ENCODE measurements at regions not wholly inside any gene's neighbourhood (a gene's known extent, or its start where the extent isn't known, plus 50 kb on each side); places are given as distances from the start of the nearest gene placed in this dataset.
"Not testable (repeated sequence)": the region's sequence is repeated elsewhere in the genome, so short reads cannot be mapped to it uniquely, and the experiment has no call there.

- no peaks in the 10 kb centered on the region for H3K9me3 ChIP-seq (ENCODE audit: severe bottlenecking)
- H3K4me1 ChIP-seq (ENCODE audit: insufficient read depth, poor library complexity, severe bottlenecking): no peaks in the 10 kb centered on the region
- TF ChIP-seq CTCF (IDR thresholded peaks at IDR 0.05; ENCODE audit: poor library complexity, severe bottlenecking): no peak
- H3K4me3 ChIP-seq (ENCODE audit: severe bottlenecking): no peak overlapping the region
- ATAC-seq (ENCODE audit: low read depth) (no peak), DNase-seq (ENCODE audit: low spot score) (no peak)
- H3K27ac ChIP-seq (ENCODE audit: poor library complexity, severe bottlenecking): no peak overlapping the region
- H3K36me3 ChIP-seq (ENCODE audit: low read depth): no peaks in the 10 kb centered on the region
- no peaks in the 10 kb centered on the region for H3K27me3 ChIP-seq (ENCODE audit: insufficient read depth, poor library complexity, severe bottlenecking)
These were observed 167.6 kb upstream of the CXorf66 start for GRCh38 chrX:140132937-140133336.

- H3K27me3 ChIP-seq (ENCODE audit: insufficient read depth, poor library complexity, severe bottlenecking): no peaks in the 10 kb centered on the region
- no peaks in the 10 kb centered on the region for H3K4me1 ChIP-seq (ENCODE audit: insufficient read depth, poor library complexity, severe bottlenecking)
- no peaks in the 10 kb centered on the region for H3K36me3 ChIP-seq (ENCODE audit: low read depth)
- TF ChIP-seq CTCF (IDR thresholded peaks at IDR 0.05; ENCODE audit: poor library complexity, severe bottlenecking): no peak
- ATAC-seq (ENCODE audit: low read depth) (no peak), DNase-seq (ENCODE audit: low spot score) (no peak)
- no peak overlapping the region for H3K27ac ChIP-seq (ENCODE audit: poor library complexity, severe bottlenecking)
- H3K9me3 ChIP-seq (ENCODE audit: severe bottlenecking): no peaks in the 10 kb centered on the region
- H3K4me3 ChIP-seq (ENCODE audit: severe bottlenecking): no peak overlapping the region
These were observed 158.1 kb upstream of the CXorf66 start for GRCh38 chrX:140123446-140123845.

GRCh38 chrX:140114059-140114458 is 148.7 kb upstream of the CXorf66 start:
- DNase-seq (ENCODE audit: low spot score); H3K9me3 ChIP-seq (ENCODE audit: severe bottlenecking); H3K4me1 ChIP-seq (ENCODE audit: insufficient read depth, poor library complexity, severe bottlenecking); ATAC-seq (ENCODE audit: low read depth); H3K4me3 ChIP-seq (ENCODE audit: severe bottlenecking); H3K36me3 ChIP-seq (ENCODE audit: low read depth); H3K27ac ChIP-seq (ENCODE audit: poor library complexity, severe bottlenecking); H3K27me3 ChIP-seq (ENCODE audit: insufficient read depth, poor library complexity, severe bottlenecking): not testable (repeated sequence)

GRCh38 chrX:140110081-140110650 is 144.8 kb upstream of the CXorf66 start:
- Histone ChIP-seq H3K4me3 (ENCODE audit: severe bottlenecking) (no peak overlapping the region), H3K9me3 (ENCODE audit: severe bottlenecking) (no peaks in the 10 kb centered on the region), H3K36me3 (ENCODE audit: low read depth) (no peaks in the 10 kb centered on the region), H3K4me1 (ENCODE audit: insufficient read depth, poor library complexity, severe bottlenecking) (no peaks in the 10 kb centered on the region), H3K27me3 (ENCODE audit: insufficient read depth, poor library complexity, severe bottlenecking) (no peaks in the 10 kb centered on the region), H3K27ac (ENCODE audit: poor library complexity, severe bottlenecking) (no peak overlapping the region)
- DNase-seq (ENCODE audit: low spot score): no peak
- TF ChIP-seq CTCF (IDR thresholded peaks at IDR 0.05; ENCODE audit: poor library complexity, severe bottlenecking): no peak
- ATAC-seq (ENCODE audit: low read depth): no peak

GRCh38 chrX:140104760-140105159 is 139.4 kb upstream of the CXorf66 start:
- Histone ChIP-seq H3K4me3 (ENCODE audit: severe bottlenecking) (no peak overlapping the region), H3K27me3 (ENCODE audit: insufficient read depth, poor library complexity, severe bottlenecking) (no peaks in the 10 kb centered on the region), H3K4me1 (ENCODE audit: insufficient read depth, poor library complexity, severe bottlenecking) (no peaks in the 10 kb centered on the region), H3K27ac (ENCODE audit: poor library complexity, severe bottlenecking) (no peak overlapping the region), H3K36me3 (ENCODE audit: low read depth) (no peaks in the 10 kb centered on the region), H3K9me3 (ENCODE audit: severe bottlenecking) (no peaks in the 10 kb centered on the region)
- no peak for TF ChIP-seq CTCF (IDR thresholded peaks at IDR 0.05; ENCODE audit: poor library complexity, severe bottlenecking)
- ATAC-seq (ENCODE audit: low read depth) (no peak), DNase-seq (ENCODE audit: low spot score) (no peak)

Data from RWPE2 (cell line).